DND-41 (cell line): ENCODE measurements at regions not wholly inside any gene's neighbourhood (a gene's known extent, or its start where the extent isn't known, plus 50 kb on each side); places are given as distances from the start of the nearest gene placed in this dataset.

Experiments
- ATAC-seq: fragments of 200-7000 bp; cut with Tn5 transposase; 3 replicates; pipeline ENCODE4 v1.9.1; 2021; ENCODE audit warnings: low read depth; ENCODE audit not compliant: insufficient read depth
- DNase-seq: peaks from one replicate; pipeline ENCODE4 v3.0.0-alpha.2; 2020
- H2AFZ ChIP-seq: 2 replicates; pipeline ENCODE4 v1.6.0; 2012; ENCODE audit warnings: low read depth, low read length
- H3K27ac ChIP-seq: 2 replicates; pipeline ENCODE4 v1.5.1; 2012; ENCODE audit warnings: low read length, inconsistent platforms
- H3K27me3 ChIP-seq: fragments of 200-600 bp; sonication (generic); 2 replicates; pipeline ENCODE4 v1.6.0; 2012; ENCODE audit warnings: low read length, mild to moderate bottlenecking, inconsistent platforms; ENCODE audit not compliant: insufficient read depth, poor library complexity
- H3K36me3 ChIP-seq: 2 replicates; pipeline ENCODE4 v1.5.1; 2012; ENCODE audit warnings: low read length, inconsistent platforms; ENCODE audit not compliant: insufficient read depth
- H3K4me1 ChIP-seq: 2 replicates; pipeline ENCODE4 v1.5.1; 2012; ENCODE audit warnings: mild to moderate bottlenecking, low read length; ENCODE audit not compliant: insufficient read depth
- H3K4me2 ChIP-seq: 2 replicates; pipeline ENCODE4 v1.6.0; 2012; ENCODE audit warnings: mild to moderate bottlenecking, moderate library complexity, low read length, inconsistent platforms; ENCODE audit not compliant: insufficient read depth
- H3K4me3 ChIP-seq, 2 experiments: fragments of 200-600 bp in 1 of 2; shearing (Covaris generic) in 1 of 2; 2 replicates each; pipeline ENCODE4 v1.5.1; 2012 to 2016; ENCODE audit warnings: inconsistent platforms in 2 of 2, low read length in 2 of 2, mild to moderate bottlenecking in 2 of 2, low read depth in 1 of 2, moderate library complexity in 1 of 2
- H3K79me2 ChIP-seq: 2 replicates; pipeline ENCODE4 v1.6.0; 2012; ENCODE audit warnings: low read length, inconsistent platforms; ENCODE audit not compliant: insufficient read depth
- H3K9ac ChIP-seq: 2 replicates; pipeline ENCODE4 v1.6.0; 2012; ENCODE audit warnings: low read depth, mild to moderate bottlenecking, inconsistent platforms, low read length, moderate library complexity
- H3K9me3 ChIP-seq: 2 replicates; pipeline ENCODE4 v1.5.1; 2012; ENCODE audit warnings: low read length, moderate library complexity, mild to moderate bottlenecking, inconsistent platforms; ENCODE audit not compliant: insufficient read depth, severe bottlenecking
- H4K20me1 ChIP-seq: 2 replicates; pipeline ENCODE4 v1.6.0; 2012; ENCODE audit warnings: low read length; ENCODE audit not compliant: insufficient read depth
- EZH2 ChIP-seq: IDR thresholded peaks from 3 replicates; pipeline ENCODE4 v1.6.1; 2012; ENCODE audit warnings: borderline replicate concordance, low read depth, mild to moderate bottlenecking, moderate library complexity, low read length, inconsistent platforms; ENCODE audit not compliant: severe bottlenecking
- TF ChIP-seq, protein P1 (sequence below): IDR thresholded peaks from 2 replicates; pipeline ENCODE4 v1.5.1; 2012; ENCODE audit warnings: borderline replicate concordance, low read length, moderate library complexity, mild to moderate bottlenecking; ENCODE audit not compliant: poor library complexity, severe bottlenecking; ENCODE audit errors: extremely low read depth

DNA sequence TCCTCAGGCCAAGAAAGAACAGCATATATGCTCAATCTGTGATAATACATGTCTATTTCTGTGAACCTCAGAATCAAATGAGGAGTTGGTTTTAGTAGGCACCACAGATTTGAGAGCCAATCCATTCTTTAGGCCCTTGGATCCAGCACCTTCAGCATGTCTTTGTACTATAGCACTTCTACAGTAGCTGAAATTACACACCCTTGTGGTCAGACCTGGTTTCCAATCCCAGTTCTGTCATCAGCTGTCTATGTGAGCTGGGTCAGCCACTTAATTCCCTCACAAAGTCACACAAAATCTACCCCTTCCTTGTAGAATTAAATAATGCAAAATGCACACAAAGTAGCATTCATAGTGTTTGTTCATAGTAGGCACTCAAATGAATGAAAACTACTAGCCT is 381.3 kb upstream of the LARGE1 start:
- Histone ChIP-seq H2AFZ (no peak overlapping the region), H3K27ac (no peak overlapping the region), H4K20me1 (no peaks in the 10 kb centered on the region), H3K27me3 (no peaks in the 10 kb centered on the region), H3K36me3 (no peaks in the 10 kb centered on the region), H3K4me2 (no peak overlapping the region), H3K79me2 (no peaks in the 10 kb centered on the region), H3K9ac (no peak overlapping the region), H3K4me1 (no peaks in the 10 kb centered on the region), H3K4me3 (no peak overlapping the region), H3K9me3 (no peaks in the 10 kb centered on the region)
- DNase-seq (no peak), ATAC-seq (no peak)
- no peak for TF ChIP-seq EZH2
- TF ChIP-seq, protein P1, sequence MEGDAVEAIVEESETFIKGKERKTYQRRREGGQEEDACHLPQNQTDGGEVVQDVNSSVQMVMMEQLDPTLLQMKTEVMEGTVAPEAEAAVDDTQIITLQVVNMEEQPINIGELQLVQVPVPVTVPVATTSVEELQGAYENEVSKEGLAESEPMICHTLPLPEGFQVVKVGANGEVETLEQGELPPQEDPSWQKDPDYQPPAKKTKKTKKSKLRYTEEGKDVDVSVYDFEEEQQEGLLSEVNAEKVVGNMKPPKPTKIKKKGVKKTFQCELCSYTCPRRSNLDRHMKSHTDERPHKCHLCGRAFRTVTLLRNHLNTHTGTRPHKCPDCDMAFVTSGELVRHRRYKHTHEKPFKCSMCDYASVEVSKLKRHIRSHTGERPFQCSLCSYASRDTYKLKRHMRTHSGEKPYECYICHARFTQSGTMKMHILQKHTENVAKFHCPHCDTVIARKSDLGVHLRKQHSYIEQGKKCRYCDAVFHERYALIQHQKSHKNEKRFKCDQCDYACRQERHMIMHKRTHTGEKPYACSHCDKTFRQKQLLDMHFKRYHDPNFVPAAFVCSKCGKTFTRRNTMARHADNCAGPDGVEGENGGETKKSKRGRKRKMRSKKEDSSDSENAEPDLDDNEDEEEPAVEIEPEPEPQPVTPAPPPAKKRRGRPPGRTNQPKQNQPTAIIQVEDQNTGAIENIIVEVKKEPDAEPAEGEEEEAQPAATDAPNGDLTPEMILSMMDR: no peak

GRCh38 chr22:34303656-34304055 is 383.4 kb upstream of the LARGE1 start:
- DNase-seq: no peak
- no peak overlapping the region for H2AFZ ChIP-seq

GRCh38 chr22:34306361-34306760 is 386.1 kb upstream of the LARGE1 start:
- TF ChIP-seq, protein P1: no peak
- TF ChIP-seq EZH2: no peak
- H2AFZ ChIP-seq: no peak overlapping the region
- DNase-seq: no peak
- H4K20me1 ChIP-seq: no peaks in the 10 kb centered on the region
- H3K4me3 ChIP-seq: no peak overlapping the region
- no peak overlapping the region for H3K27ac ChIP-seq
- H3K79me2 ChIP-seq: no peaks in the 10 kb centered on the region
- H3K9ac ChIP-seq: no peak overlapping the region
- H3K27me3 ChIP-seq: no peaks in the 10 kb centered on the region
- H3K4me2 ChIP-seq: no peak overlapping the region
- H3K4me1 ChIP-seq: no peaks in the 10 kb centered on the region
- no peaks in the 10 kb centered on the region for H3K9me3 ChIP-seq
- ATAC-seq: no peak
- no peaks in the 10 kb centered on the region for H3K36me3 ChIP-seq

More at GRCh38 chr22:34303656-34304055, 383.4 kb upstream of the LARGE1 start:
- no peak overlapping the region for H3K4me3 ChIP-seq
- H3K79me2 ChIP-seq: no peaks in the 10 kb centered on the region
- H3K36me3 ChIP-seq: no peaks in the 10 kb centered on the region
- no peak overlapping the region for H3K9ac ChIP-seq
- no peaks in the 10 kb centered on the region for H3K27me3 ChIP-seq
- TF ChIP-seq, protein P1: no peak
- TF ChIP-seq EZH2: no peak
- H3K9me3 ChIP-seq: no peaks in the 10 kb centered on the region
- H3K27ac ChIP-seq: no peak overlapping the region
- no peaks in the 10 kb centered on the region for H4K20me1 ChIP-seq
- ATAC-seq: no peak
- no peak overlapping the region for H3K4me2 ChIP-seq
- H3K4me1 ChIP-seq: no peaks in the 10 kb centered on the region

DNA sequence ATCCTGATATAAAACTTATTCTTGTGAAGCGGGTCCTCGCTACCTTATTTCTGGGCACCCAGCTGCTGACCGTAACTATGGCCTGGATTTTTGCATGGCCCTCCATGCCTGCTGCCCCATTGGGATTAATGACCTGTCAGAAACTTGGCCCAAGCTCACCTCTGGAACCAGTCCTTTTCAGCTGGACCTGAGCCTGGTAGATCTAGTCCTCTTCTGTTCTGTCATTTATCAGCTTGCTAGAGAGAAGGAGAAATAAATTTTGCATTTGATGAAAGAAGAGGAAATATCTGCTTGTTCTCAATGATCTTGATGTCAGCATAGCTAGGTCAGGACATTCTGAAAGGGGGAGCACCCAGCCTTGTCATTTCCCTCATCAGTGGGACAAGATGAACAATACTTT is 387.8 kb upstream of the LARGE1 start:
- ATAC-seq: no peak
- no peak for TF ChIP-seq EZH2
- TF ChIP-seq, protein P1: no peak
- no peak overlapping the region for H3K9ac ChIP-seq
- no peaks in the 10 kb centered on the region for H3K79me2 ChIP-seq
- H2AFZ ChIP-seq: no peak overlapping the region
- no peak overlapping the region for H3K4me2 ChIP-seq
- H4K20me1 ChIP-seq: no peaks in the 10 kb centered on the region
- H3K9me3 ChIP-seq: no peaks in the 10 kb centered on the region
- H3K27me3 ChIP-seq: no peaks in the 10 kb centered on the region
- H3K27ac ChIP-seq: no peak overlapping the region
- DNase-seq: no peak
- no peaks in the 10 kb centered on the region for H3K36me3 ChIP-seq
- H3K4me1 ChIP-seq: no peaks in the 10 kb centered on the region
- H3K4me3 ChIP-seq: no peak overlapping the region
